Upper lobe of left lung (tissue), 6 donors: ENCODE measurements at regions not wholly inside any gene's neighbourhood (a gene's known extent, or its start where the extent isn't known, plus 50 kb on each side); places are given as distances from the start of the nearest gene placed in this dataset.

Source experiments
- ATAC-seq, 2 donors: fragments of 200-7000 bp; cut with Tn5 transposase; one replicate each; pipeline ENCODE4 v1.9.1; 2022; ENCODE audit warnings: mild to moderate bottlenecking in 2 of 2, moderate library complexity in 2 of 2; ENCODE audit not compliant: low FRiP score in 2 of 2
- DNase-seq, 2 donors: peaks; one replicate each; pipeline ENCODE4 v3.0.0-alpha.2; 2019 to 2020
- H3K27ac ChIP-seq, 4 donors: fragments of 200-600 bp; sonication (generic); one replicate each; pipeline ENCODE4 v1.5.1; 2016 to 2019
- H3K27me3 ChIP-seq, 4 donors: fragments of 200-600 bp; sonication (generic); one replicate each; pipeline ENCODE4 v1.5.1; 2017 to 2019
- H3K36me3 ChIP-seq, 4 donors: fragments of 200-600 bp; sonication (generic); one replicate each; pipeline ENCODE4 v1.5.1; 2016 to 2019
- H3K4me1 ChIP-seq, 4 donors: fragments of 200-600 bp; sonication (generic); one replicate each; pipeline ENCODE4 v1.5.1; 2018 to 2019
- H3K4me3 ChIP-seq, 4 donors: fragments of 200-600 bp; sonication (generic); one replicate each; pipeline ENCODE4 v1.5.1; 2017 to 2019; ENCODE audit warnings: mild to moderate bottlenecking in 2 of 4, moderate library complexity in 1 of 4
- H3K9me3 ChIP-seq, 4 donors: fragments of 200-600 bp; sonication (generic); one replicate each; pipeline ENCODE4 v1.5.1; 2018 to 2019
- EP300 ChIP-seq, 4 donors: sonication (generic); formaldehyde crosslinking; IDR thresholded peaks; one replicate each; pipeline ENCODE4 v1.5.1; 2017; ENCODE audit warnings: antibody characterized with exemption in 4 of 4, control low read depth in 2 of 4
- POLR2A ChIP-seq, 4 donors: fragments of 450-650 bp; IDR thresholded peaks; one replicate each; pipeline ENCODE4 v1.5.1; 2016 to 2017; ENCODE audit warnings: antibody characterized with exemption in 4 of 4, mild to moderate bottlenecking in 2 of 4
- POLR2AphosphoS5 ChIP-seq, 2 donors: sonication (generic); formaldehyde crosslinking; IDR thresholded peaks; one replicate each; pipeline ENCODE4 v1.5.1; 2017; ENCODE audit warnings: antibody characterized with exemption in 2 of 2
- WGBS, 2 donors: methylation state at CpG; one replicate each; pipeline ENCODE4 v1.1.5; 2017 to 2018; 5-methylcytosine and 5-hydroxymethylcytosine counted together
- TF ChIP-seq, protein P1 (sequence below), 6 experiments: fragments of 450-650 bp in 4 of 6; fragments of 200-600 bp in 2 of 6; sonication (generic) in 2 of 6; IDR thresholded peaks; one replicate each; pipeline ENCODE4 v1.5.1; 2016 to 2019; ENCODE audit warnings: antibody characterized with exemption in 6 of 6
- donor health status: DM: no; HTN: no; CAD: no; lungs with moderate emphysema.
- donor health status: DM: no; HTN: yes; CAD: no; lungs with severe emphysema.

DNA sequence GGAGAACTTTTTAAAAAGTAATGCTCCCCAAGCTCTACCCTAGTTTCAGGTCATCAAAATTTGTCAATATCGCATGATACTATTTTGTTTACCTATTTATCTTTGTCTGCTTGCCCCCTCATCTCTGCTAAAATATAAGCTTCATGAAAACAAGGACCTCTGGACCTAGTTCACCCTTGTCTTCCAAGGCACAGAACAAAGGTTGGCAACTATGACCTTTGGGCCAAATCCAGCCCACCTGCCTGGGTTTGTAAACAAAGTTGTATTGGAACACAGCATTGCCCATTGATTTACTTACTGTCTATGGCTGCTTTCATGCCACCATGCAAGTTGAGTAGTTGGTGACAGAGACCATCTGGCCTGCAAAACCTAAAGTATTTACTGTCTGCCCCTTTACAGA is 462.2 kb upstream of the SUCLG2 start:
- Histone ChIP-seq H3K27me3 (no peaks in the 10 kb centered on the region), H3K27ac (no peak overlapping the region), H3K4me1 (no peaks in the 10 kb centered on the region), H3K4me3 (no peak overlapping the region), H3K36me3 (no peaks in the 10 kb centered on the region), H3K9me3 (no peaks in the 10 kb centered on the region)
- TF ChIP-seq EP300 (IDR thresholded peaks at IDR 0.05), result no peak
- TF ChIP-seq POLR2A (IDR thresholded peaks at IDR 0.05), result no peak
- TF ChIP-seq POLR2AphosphoS5 (IDR thresholded peaks at IDR 0.05), result no peak
- TF ChIP-seq, protein P1, sequence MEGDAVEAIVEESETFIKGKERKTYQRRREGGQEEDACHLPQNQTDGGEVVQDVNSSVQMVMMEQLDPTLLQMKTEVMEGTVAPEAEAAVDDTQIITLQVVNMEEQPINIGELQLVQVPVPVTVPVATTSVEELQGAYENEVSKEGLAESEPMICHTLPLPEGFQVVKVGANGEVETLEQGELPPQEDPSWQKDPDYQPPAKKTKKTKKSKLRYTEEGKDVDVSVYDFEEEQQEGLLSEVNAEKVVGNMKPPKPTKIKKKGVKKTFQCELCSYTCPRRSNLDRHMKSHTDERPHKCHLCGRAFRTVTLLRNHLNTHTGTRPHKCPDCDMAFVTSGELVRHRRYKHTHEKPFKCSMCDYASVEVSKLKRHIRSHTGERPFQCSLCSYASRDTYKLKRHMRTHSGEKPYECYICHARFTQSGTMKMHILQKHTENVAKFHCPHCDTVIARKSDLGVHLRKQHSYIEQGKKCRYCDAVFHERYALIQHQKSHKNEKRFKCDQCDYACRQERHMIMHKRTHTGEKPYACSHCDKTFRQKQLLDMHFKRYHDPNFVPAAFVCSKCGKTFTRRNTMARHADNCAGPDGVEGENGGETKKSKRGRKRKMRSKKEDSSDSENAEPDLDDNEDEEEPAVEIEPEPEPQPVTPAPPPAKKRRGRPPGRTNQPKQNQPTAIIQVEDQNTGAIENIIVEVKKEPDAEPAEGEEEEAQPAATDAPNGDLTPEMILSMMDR (IDR thresholded peaks at IDR 0.05), result no peak
- DNase-seq (no peak), ATAC-seq (no peak)
- 98 to 100% methylated on average over 1 of the region's 1 CpG for WGBS, 2 donors

DNA sequence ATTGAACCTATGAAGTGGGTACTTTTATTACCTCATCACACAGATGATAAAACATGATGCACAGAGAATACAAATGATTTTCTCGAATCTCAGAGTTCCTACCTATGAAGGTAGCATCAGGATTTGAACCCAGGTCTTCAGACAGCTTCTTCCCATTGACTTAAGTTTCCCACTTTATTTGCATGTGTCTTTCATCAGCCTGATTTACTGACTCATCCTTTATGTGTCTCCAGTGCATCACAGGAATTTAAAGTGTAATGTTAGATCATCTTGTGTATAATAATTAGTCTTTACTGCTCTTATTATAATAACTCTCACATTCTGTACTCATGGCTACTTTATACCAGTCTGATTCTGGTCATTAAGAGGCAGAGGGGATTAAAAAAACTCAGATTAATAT is 449.4 kb upstream of the SUCLG2 start:
- Histone ChIP-seq H3K27me3 (no peaks in the 10 kb centered on the region), H3K36me3 (no peaks in the 10 kb centered on the region), H3K4me3 (no peak overlapping the region), H3K9me3 (no peaks in the 10 kb centered on the region), H3K4me1 (no peaks in the 10 kb centered on the region), H3K27ac (no peak overlapping the region)
- TF ChIP-seq POLR2A (IDR thresholded peaks at IDR 0.05) (no peak), EP300 (IDR thresholded peaks at IDR 0.05) (no peak), POLR2AphosphoS5 (IDR thresholded peaks at IDR 0.05) (no peak)
- TF ChIP-seq, protein P1 (IDR thresholded peaks at IDR 0.05), result no peak
- ATAC-seq, result no peak
- 33 to 47% methylated on average over 1 of the region's 1 CpG for WGBS, 2 donors
- DNase-seq, result no peak

DNA sequence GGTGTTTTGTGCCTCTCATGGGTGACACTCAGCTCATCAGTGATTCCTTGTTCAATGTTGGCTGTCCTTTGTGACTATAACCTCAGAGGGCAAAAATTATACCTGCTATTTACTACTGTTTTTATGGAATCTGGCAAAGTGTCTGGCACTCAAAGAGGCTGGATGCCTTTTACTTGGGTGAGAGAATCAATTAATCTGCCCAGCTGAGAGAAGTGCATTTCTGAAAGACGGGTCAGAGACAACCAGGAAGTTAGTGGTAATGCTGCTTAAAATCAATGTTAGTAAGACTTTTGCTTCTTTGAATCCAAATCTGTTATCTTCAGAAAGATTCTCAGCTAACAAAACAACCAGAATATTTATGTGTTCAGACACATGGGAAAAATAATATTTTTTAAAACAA is 436.2 kb upstream of the SUCLG2 start:
- ATAC-seq (no peak), DNase-seq (no peak)
- no peaks in the 10 kb centered on the region for H3K4me1 ChIP-seq
- H3K4me3 ChIP-seq, result no peak overlapping the region
- H3K27me3 ChIP-seq, result no peaks in the 10 kb centered on the region
- H3K27ac ChIP-seq, result no peak overlapping the region
- no peaks in the 10 kb centered on the region for H3K36me3 ChIP-seq
- H3K9me3 ChIP-seq, result no peaks in the 10 kb centered on the region
- 35 to 45% methylated on average over 1 of the region's 1 CpG for WGBS, 2 donors
- TF ChIP-seq POLR2A (IDR thresholded peaks at IDR 0.05) (no peak), POLR2AphosphoS5 (IDR thresholded peaks at IDR 0.05) (no peak), EP300 (IDR thresholded peaks at IDR 0.05) (no peak)
- TF ChIP-seq, protein P1 (IDR thresholded peaks at IDR 0.05), result no peak

- no peaks in the 10 kb centered on the region for H3K27me3 ChIP-seq
- H3K27ac ChIP-seq, result no peak overlapping the region
- WGBS, 2 donors, result 53 to 60% methylated on average over 3 of the region's 3 CpGs
- no peaks in the 10 kb centered on the region for H3K9me3 ChIP-seq
- no peak overlapping the region for H3K4me3 ChIP-seq
- DNase-seq (no peak), ATAC-seq (no peak)
- no peak for TF ChIP-seq POLR2AphosphoS5 (IDR thresholded peaks at IDR 0.05)
- TF ChIP-seq, protein P1 (IDR thresholded peaks at IDR 0.05), result no peak
- no peak for TF ChIP-seq POLR2A (IDR thresholded peaks at IDR 0.05)
- TF ChIP-seq EP300 (IDR thresholded peaks at IDR 0.05), result no peak
- H3K36me3 ChIP-seq, result no peaks in the 10 kb centered on the region
- no peaks in the 10 kb centered on the region for H3K4me1 ChIP-seq
Observed at GRCh38 chr3:68089572-68090011, 435.2 kb upstream of the SUCLG2 start.

GRCh38 chr3:68088636-68089035 is 434.2 kb upstream of the SUCLG2 start:
- 83 to 94% methylated on average over 3 of the region's 3 CpGs for WGBS, 2 donors
- Histone ChIP-seq H3K27ac (no peak overlapping the region), H3K36me3 (no peaks in the 10 kb centered on the region), H3K9me3 (no peaks in the 10 kb centered on the region), H3K4me1 (no peaks in the 10 kb centered on the region), H3K27me3 (no peaks in the 10 kb centered on the region), H3K4me3 (no peak overlapping the region)
- ATAC-seq, result no peak
- TF ChIP-seq EP300 (IDR thresholded peaks at IDR 0.05) (no peak), POLR2A (IDR thresholded peaks at IDR 0.05) (no peak), POLR2AphosphoS5 (IDR thresholded peaks at IDR 0.05) (no peak)
- TF ChIP-seq, protein P1 (IDR thresholded peaks at IDR 0.05), result no peak
- no peak for DNase-seq
